Stimulated activated CD8-positive, alpha-beta memory T cell treated with anti-CD3 and anti-CD28 coated beads, Interleukin-4, amount 100 ng/mL, for 24 hours (primary cell): ENCODE measurements at regions not wholly inside any gene's neighbourhood (a gene's known extent, or its start where the extent isn't known, plus 50 kb on each side); places are given as distances from the start of the nearest gene placed in this dataset.
"Not testable (repeated sequence)": the region's sequence is repeated elsewhere in the genome, so short reads cannot be mapped to it uniquely, and the experiment has no call there.

Experiments used
- DNase-seq: peaks from one replicate; pipeline ENCODE4 v3.0.0-alpha.2; 2020; ENCODE audit warnings: low read depth

- no peak for DNase-seq
Observed at GRCh38 chr7:25714013-25714412, 438.0 kb upstream of the NFE2L3 start.

- no peak for DNase-seq
Observed at GRCh38 chr7:25716421-25716820, 435.6 kb upstream of the NFE2L3 start.

GRCh38 chr7:25718596-25718995 lies 433.4 kb upstream of the NFE2L3 start:
- no peak for DNase-seq

GRCh38 chr7:25719190-25719896 lies 432.7 kb upstream of the NFE2L3 start:
- no peak for DNase-seq

- DNase-seq, result no peak
Observed at GRCh38 chr7:25720427-25720826, 431.6 kb upstream of the NFE2L3 start.

- DNase-seq, result no peak
Observed at GRCh38 chr7:25722856-25723255, 429.1 kb upstream of the NFE2L3 start.

GRCh38 chr7:25725451-25725850 lies 426.5 kb upstream of the NFE2L3 start:
- no peak for DNase-seq

- DNase-seq, result no peak
Observed at GRCh38 chr7:25726170-25726780, 425.7 kb upstream of the NFE2L3 start.

GRCh38 chr7:25726781-25727311 lies 425.2 kb upstream of the NFE2L3 start:
- DNase-seq, result no peak

GRCh38 chr7:25727446-25727845 lies 424.6 kb upstream of the NFE2L3 start:
- no peak for DNase-seq

- DNase-seq, result no peak
Observed at GRCh38 chr7:25727876-25728275, 424.1 kb upstream of the NFE2L3 start.

GRCh38 chr7:25731068-25731845 lies 420.7 kb upstream of the NFE2L3 start:
- no peak for DNase-seq

GRCh38 chr7:25731846-25732245 lies 420.2 kb upstream of the NFE2L3 start:
- DNase-seq, result no peak

GRCh38 chr7:25732766-25733217 lies 419.2 kb upstream of the NFE2L3 start:
- no peak for DNase-seq

GRCh38 chr7:25735674-25736242 lies 416.2 kb upstream of the NFE2L3 start:
- DNase-seq, result no peak

GRCh38 chr7:25738528-25738927 lies 413.5 kb upstream of the NFE2L3 start:
- DNase-seq, result no peak

GRCh38 chr7:25739143-25739542 lies 412.9 kb upstream of the NFE2L3 start:
- DNase-seq, result no peak

- DNase-seq, result no peak
Observed at GRCh38 chr7:25742316-25742715, 409.7 kb upstream of the NFE2L3 start.

GRCh38 chr7:25743670-25744451 lies 408.1 kb upstream of the NFE2L3 start:
- not testable (repeated sequence) for DNase-seq

- no peak for DNase-seq
Observed at GRCh38 chr7:25750744-25751508, 401.1 kb upstream of the NFE2L3 start.

- no peak for DNase-seq
Observed at GRCh38 chr7:25752154-25752553, 399.8 kb upstream of the NFE2L3 start.
